Prostate gland (tissue), 2 donors: ENCODE measurements at regions not wholly inside any gene's neighbourhood (a gene's known extent, or its start where the extent isn't known, plus 50 kb on each side); places are given as distances from the start of the nearest gene placed in this dataset.

Experiments
- POLR2A ChIP-seq: fragments of 450-650 bp; IDR thresholded peaks from one replicate; pipeline ENCODE4 v1.6.1; 2016; ENCODE audit warnings: antibody characterized with exemption, mild to moderate bottlenecking
- POLR2AphosphoS5 ChIP-seq: sonication (generic); formaldehyde crosslinking; IDR thresholded peaks from one replicate; pipeline ENCODE4 v1.6.1; 2017; ENCODE audit warnings: antibody characterized with exemption
- TF ChIP-seq, protein P1 (sequence below), 4 experiments: fragments of 200-600 bp in 2 of 4; fragments of 450-650 bp in 2 of 4; sonication (generic) in 2 of 4; IDR thresholded peaks; 1 replicate in 3 of 4; 2 replicates in 1 of 4; pipeline ENCODE4 v1.5.1; 2016 to 2019; ENCODE audit warnings: antibody characterized with exemption in 4 of 4, mild to moderate bottlenecking in 2 of 4, moderate library complexity in 2 of 4

DNA sequence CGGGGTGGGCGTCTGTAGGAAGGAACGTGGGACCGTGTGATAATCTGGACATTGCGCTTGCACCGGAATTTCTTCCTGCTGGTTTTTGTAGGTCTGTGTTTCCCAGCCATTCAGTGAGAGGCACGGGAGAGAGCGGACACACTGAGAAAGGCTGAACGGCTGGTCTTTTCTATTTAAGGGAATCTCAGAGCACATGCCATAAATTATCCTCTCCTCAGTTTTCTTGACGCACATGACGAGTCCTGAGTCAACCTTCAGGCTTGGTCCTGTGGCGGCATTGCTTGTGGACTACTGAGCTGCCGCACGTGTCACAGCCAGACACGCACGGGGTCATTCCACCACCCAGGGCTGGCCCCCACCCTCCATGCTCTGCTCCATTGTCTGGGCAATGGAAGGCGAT is 519.3 kb upstream of the ID2 start:
- TF ChIP-seq, protein P1, sequence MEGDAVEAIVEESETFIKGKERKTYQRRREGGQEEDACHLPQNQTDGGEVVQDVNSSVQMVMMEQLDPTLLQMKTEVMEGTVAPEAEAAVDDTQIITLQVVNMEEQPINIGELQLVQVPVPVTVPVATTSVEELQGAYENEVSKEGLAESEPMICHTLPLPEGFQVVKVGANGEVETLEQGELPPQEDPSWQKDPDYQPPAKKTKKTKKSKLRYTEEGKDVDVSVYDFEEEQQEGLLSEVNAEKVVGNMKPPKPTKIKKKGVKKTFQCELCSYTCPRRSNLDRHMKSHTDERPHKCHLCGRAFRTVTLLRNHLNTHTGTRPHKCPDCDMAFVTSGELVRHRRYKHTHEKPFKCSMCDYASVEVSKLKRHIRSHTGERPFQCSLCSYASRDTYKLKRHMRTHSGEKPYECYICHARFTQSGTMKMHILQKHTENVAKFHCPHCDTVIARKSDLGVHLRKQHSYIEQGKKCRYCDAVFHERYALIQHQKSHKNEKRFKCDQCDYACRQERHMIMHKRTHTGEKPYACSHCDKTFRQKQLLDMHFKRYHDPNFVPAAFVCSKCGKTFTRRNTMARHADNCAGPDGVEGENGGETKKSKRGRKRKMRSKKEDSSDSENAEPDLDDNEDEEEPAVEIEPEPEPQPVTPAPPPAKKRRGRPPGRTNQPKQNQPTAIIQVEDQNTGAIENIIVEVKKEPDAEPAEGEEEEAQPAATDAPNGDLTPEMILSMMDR (IDR thresholded peaks at IDR 0.05), result no peak
- no peak for TF ChIP-seq POLR2A
- TF ChIP-seq POLR2AphosphoS5, result no peak
